PC-9 (cell line): ENCODE measurements at regions not wholly inside any gene's neighbourhood (a gene's known extent, or its start where the extent isn't known, plus 50 kb on each side); places are given as distances from the start of the nearest gene placed in this dataset.

ENCODE experiments used
- EZH2 ChIP-seq: fragments of 200-600 bp; sonication (generic); IDR thresholded peaks from 2 replicates; pipeline ENCODE4 v1.8.0; 2017; ENCODE audit warnings: antibody characterized with exemption, low read depth
- TF ChIP-seq, protein P1 (sequence below): fragments of 200-600 bp; sonication (generic); conservative IDR thresholded peaks from 2 replicates; pipeline ENCODE4 v1.6.1; 2017; ENCODE audit warnings: mixed run types, antibody characterized with exemption, mild to moderate bottlenecking, moderate library complexity

DNA sequence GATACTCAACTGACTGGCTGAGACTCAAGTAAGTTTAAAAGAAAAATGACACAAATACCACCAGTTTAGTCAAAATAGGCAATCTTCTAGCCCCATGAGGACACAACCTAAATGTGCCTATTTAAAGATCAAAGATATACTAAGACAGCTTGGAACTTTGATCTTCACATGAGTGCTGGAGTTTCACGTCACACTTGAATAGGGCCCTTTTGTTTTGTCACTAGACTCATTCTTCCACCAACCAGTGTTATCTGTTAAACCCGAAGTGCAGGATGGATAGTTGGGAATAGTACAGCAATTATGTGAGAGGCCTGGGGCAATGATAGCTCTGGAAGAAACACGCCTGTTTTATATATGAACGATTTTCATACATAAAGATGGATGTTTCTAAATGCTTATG, 792.8 kb upstream of the NUDT12 start:
- TF ChIP-seq, protein P1, sequence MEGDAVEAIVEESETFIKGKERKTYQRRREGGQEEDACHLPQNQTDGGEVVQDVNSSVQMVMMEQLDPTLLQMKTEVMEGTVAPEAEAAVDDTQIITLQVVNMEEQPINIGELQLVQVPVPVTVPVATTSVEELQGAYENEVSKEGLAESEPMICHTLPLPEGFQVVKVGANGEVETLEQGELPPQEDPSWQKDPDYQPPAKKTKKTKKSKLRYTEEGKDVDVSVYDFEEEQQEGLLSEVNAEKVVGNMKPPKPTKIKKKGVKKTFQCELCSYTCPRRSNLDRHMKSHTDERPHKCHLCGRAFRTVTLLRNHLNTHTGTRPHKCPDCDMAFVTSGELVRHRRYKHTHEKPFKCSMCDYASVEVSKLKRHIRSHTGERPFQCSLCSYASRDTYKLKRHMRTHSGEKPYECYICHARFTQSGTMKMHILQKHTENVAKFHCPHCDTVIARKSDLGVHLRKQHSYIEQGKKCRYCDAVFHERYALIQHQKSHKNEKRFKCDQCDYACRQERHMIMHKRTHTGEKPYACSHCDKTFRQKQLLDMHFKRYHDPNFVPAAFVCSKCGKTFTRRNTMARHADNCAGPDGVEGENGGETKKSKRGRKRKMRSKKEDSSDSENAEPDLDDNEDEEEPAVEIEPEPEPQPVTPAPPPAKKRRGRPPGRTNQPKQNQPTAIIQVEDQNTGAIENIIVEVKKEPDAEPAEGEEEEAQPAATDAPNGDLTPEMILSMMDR = no peak
- no peak for TF ChIP-seq EZH2
